ENCODE measurements at regions not wholly inside any gene's neighbourhood (a gene's known extent, or its start where the extent isn't known, plus 50 kb on each side); places are given as distances from the start of the nearest gene placed in this dataset.

DNA sequence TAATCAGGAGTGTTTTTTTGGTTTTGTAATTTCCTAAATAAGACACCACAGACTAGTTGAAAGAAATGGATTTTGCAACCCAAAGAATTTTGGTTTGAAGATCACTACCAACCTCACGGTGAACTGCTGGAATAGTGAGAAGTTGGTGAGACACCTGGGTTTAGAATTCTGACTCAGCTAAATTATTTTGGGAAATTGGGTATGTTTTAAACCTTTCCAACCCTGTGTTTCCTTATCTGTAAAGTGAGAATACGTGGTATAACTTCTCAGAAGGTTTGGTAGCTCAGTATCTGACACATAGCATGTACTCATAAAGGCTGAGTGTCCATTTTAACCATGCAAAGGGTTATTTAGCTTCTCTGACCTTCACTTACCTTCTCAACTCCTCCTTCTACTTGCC is 261.9 kb downstream of the FOXA2 start:
- no peaks in the 10 kb centered on the region for H3K36me3 Mint-ChIP-seq
- no peak overlapping the region for H3K27ac Mint-ChIP-seq
- no peak for DNase-seq
- ATAC-seq (ENCODE audit: low read depth): no peak
- POLR2A ChIA-PET: no interaction called here
- peaks cover 2% of the 10 kb centered on the region for H3K27me3 Mint-ChIP-seq
- no peaks in the 10 kb centered on the region for H3K9me3 Mint-ChIP-seq
- H3K4me1 Mint-ChIP-seq: no peaks in the 10 kb centered on the region
- H3K4me3 Mint-ChIP-seq: no peak overlapping the region

DNA sequence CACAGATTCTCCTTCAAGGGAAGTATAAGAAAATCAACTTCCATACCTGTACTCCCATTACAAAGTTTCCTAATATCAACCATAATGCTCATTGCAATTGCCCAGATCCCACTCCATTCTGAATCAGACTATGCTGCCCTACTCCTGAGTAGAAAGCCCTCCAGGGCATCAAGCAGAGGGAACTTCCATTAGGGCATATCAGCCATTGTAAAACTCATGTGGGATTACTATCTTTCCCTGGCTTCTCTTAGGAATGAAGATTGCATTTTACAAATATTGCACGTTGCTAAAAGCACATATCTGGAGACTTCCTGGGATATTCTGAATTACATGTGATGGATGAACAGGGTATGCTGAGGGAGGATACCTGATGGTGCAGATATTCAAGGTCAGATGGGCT is 263.2 kb downstream of the FOXA2 start:
- ATAC-seq (ENCODE audit: low read depth): no peak
- no peaks in the 10 kb centered on the region for H3K4me1 Mint-ChIP-seq
- no peak for DNase-seq
- POLR2A ChIA-PET: no interaction called here
- peaks cover 2% of the 10 kb centered on the region for H3K27me3 Mint-ChIP-seq
- H3K36me3 Mint-ChIP-seq: no peaks in the 10 kb centered on the region
- no peaks in the 10 kb centered on the region for H3K9me3 Mint-ChIP-seq
- H3K27ac Mint-ChIP-seq: no peak overlapping the region
- no peak overlapping the region for H3K4me3 Mint-ChIP-seq

DNA sequence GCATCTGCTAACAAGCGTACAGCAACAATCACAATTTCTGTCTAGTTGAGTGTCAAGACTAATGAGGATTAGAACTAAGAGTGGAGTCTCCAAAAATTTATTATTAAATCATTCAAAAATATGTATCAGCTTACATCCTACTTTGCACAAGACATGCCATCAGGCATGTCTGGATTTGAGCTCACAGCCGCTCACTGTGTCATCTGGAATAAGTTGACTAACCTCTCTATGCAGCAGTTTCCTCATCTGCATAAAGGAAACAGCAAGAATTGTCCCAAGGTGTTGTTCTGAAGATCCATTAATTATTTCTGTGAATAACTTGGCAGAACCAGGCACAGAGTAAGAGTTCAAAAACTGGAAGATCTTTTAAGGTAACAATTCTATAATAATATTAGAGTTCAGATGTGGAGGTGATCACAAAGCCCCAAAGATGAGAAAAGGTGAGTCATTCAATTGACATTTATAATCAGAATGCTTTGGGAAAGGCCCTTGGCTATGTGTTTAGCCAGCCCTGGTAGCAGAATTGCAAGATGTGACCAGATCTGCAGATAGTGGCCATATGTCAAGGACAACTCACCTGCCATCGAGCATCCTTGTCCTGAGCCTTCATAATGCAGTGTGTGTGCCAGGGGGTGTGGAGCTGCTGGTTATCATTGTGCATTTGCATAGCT is 264.0 kb downstream of the FOXA2 start:
- Mint-ChIP-seq H3K4me3 (no peak overlapping the region), H3K27ac (no peak overlapping the region), H3K36me3 (no peaks in the 10 kb centered on the region), H3K27me3 (peaks cover 2% of the 10 kb centered on the region), H3K4me1 (no peaks in the 10 kb centered on the region), H3K9me3 (no peaks in the 10 kb centered on the region)
- DNase-seq (no peak), ATAC-seq (ENCODE audit: low read depth) (no peak)
- POLR2A ChIA-PET: no interaction called here

DNA sequence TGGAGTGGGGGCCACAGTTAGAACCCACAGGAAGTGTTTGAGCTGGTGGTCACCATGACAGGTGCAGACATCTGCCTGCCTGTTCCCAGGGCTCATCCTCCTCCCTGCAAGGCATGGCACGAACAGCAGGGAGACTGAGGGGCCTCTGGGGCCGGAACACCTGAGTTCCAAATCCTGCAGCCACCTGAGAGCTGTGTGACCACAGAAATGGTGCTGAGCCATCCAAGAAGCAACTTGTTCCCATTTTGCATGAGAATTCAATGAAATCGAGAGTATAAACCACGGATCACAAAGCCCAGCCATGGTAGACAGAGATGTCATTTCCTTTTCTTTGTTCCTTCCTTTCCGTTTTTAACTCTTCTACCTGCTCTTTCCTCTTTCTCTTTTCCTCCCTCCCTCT is 268.6 kb downstream of the FOXA2 start:
- DNase-seq (no peak), ATAC-seq (ENCODE audit: low read depth) (no peak)
- Mint-ChIP-seq H3K36me3 (no peaks in the 10 kb centered on the region), H3K27ac (no peak overlapping the region), H3K9me3 (no peaks in the 10 kb centered on the region), H3K4me1 (no peaks in the 10 kb centered on the region), H3K27me3 (peaks cover 2% of the 10 kb centered on the region), H3K4me3 (no peak overlapping the region)
- POLR2A ChIA-PET: no interaction called here

DNA sequence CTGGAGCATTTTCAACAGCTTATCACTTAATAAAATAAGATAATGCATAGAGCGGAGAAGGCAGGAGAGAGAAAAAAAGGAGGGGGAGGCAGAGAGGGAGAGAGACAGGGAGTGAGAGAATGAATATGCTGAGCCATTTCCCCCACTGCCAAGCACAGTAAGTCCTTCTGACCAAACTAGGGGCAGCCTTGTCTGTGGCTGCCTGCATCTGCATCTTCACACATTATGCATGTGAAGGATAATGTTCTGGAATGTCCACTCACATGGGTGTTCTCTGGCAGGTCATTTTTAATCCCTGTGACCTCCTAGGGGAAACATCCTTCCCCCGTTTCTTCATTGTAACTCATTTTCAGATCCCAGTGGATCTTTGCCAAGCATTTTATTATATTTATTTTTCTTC is 269.3 kb downstream of the FOXA2 start:
- DNase-seq (no peak), ATAC-seq (ENCODE audit: low read depth) (no peak)
- H3K4me3 Mint-ChIP-seq: no peak overlapping the region
- POLR2A ChIA-PET: no interaction called here
- no peaks in the 10 kb centered on the region for H3K36me3 Mint-ChIP-seq
- H3K4me1 Mint-ChIP-seq: no peaks in the 10 kb centered on the region
- no peak overlapping the region for H3K27ac Mint-ChIP-seq
- peaks cover 2% of the 10 kb centered on the region for H3K27me3 Mint-ChIP-seq
- no peaks in the 10 kb centered on the region for H3K9me3 Mint-ChIP-seq

DNA sequence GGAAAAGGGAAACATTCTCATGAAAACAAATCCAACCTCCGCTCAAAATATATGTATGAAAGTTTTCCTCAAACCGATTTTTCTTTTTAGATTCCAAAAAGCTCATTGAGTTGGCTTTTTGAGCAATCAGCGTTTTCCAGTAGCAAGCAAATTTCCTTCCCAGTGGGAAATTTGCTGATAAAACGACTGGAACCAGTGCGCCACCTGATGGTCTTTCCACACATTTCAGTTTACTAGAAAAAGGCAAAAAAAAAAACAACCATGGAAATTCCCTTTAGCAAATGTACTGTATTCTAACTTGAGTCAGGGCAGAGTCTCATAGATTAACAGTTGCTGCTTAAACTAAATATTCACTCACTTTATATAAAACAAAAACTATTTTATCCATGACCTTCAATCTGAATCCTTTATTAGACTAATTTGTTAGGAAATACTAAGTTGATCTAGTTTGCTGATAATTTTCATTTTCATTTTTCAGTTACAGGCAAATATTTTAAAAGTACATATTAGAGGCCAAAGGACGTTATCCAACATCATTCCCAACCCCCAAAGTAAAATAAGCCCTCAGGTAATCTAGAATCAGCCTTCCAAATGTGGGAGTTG is 271.5 kb downstream of the FOXA2 start:
- H3K9me3 Mint-ChIP-seq: no peaks in the 10 kb centered on the region
- no peaks in the 10 kb centered on the region for H3K4me1 Mint-ChIP-seq
- H3K27me3 Mint-ChIP-seq: no peaks in the 10 kb centered on the region
- ATAC-seq (ENCODE audit: low read depth) (no peak), DNase-seq (no peak)
- H3K27ac Mint-ChIP-seq: no peak overlapping the region
- H3K4me3 Mint-ChIP-seq: no peak overlapping the region
- POLR2A ChIA-PET: no interaction called here
- H3K36me3 Mint-ChIP-seq: no peaks in the 10 kb centered on the region

DNA sequence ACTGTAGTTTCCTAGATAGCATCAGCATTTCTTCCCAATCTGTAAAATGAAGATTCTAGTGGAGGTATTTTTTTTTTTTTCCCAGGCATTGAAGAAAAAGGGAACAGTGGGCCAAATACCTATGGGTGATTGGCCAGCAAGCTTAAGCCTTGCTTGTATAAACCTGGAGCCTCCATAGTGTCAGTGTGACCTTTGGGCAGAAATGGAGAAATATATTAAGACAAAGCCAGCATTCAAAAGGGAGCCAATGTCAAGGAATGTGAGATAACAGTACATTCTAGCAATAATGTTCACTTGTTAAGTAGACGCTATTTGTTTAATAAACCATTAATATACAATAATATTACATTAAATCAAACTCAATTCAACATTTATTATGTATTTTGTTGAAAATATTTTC is 275.4 kb downstream of the FOXA2 start:
- POLR2A ChIA-PET: no interaction called here
- H3K27me3 Mint-ChIP-seq: no peaks in the 10 kb centered on the region
- no peaks in the 10 kb centered on the region for H3K4me1 Mint-ChIP-seq
- H3K4me3 Mint-ChIP-seq: no peak overlapping the region
- H3K9me3 Mint-ChIP-seq: no peaks in the 10 kb centered on the region
- DNase-seq: no peak
- H3K27ac Mint-ChIP-seq: no peak overlapping the region
- H3K36me3 Mint-ChIP-seq: no peaks in the 10 kb centered on the region
- no peak for ATAC-seq (ENCODE audit: low read depth)

DNA sequence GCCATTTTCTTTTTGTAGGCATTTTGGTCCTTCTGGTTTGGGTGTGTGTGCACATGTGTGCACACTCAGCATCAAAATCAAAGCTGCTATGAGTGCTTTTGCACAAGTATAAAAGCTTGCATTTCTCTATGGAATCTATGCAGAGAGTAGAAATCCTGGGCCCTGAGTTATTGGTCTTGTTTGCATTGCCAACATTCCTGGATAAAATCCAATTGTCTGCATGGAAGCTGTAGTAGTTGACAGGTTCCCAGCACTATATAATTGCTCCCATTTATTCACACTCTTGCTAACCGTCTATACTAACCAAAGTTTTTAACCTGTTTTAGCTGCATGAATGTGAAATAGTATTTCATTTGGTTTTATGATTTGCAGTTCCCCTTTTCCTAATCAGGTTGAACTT is 277.0 kb downstream of the FOXA2 start:
- no peak for DNase-seq
- Mint-ChIP-seq H3K27ac (no peak overlapping the region), H3K9me3 (no peaks in the 10 kb centered on the region), H3K36me3 (no peaks in the 10 kb centered on the region), H3K4me1 (no peaks in the 10 kb centered on the region), H3K27me3 (no peaks in the 10 kb centered on the region), H3K4me3 (no peak overlapping the region)
- no peak for ATAC-seq (ENCODE audit: low read depth)
- POLR2A ChIA-PET: no interaction called here

DNA sequence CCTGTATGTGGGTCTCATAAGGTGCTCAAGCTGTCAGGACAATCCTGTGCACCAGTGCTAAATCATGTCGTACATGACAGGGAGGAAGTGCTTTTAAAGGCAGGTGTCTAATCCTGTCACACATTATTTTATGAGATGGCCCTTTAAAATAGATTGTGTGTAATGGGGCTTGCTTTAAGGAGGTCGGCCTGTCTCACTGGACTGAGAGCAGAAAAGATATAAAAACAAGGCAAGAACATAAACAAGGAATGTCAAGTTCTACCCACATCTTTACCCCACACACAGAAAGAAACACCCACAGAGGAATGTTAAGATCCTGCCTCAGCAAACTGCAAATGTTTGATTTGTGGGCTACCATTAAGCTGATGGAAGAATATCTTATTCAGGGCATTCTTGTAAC is 279.0 kb downstream of the FOXA2 start:
- ATAC-seq (ENCODE audit: low read depth): no peak
- no peak for DNase-seq
- Mint-ChIP-seq H3K4me1 (no peaks in the 10 kb centered on the region), H3K27ac (no peak overlapping the region), H3K36me3 (no peaks in the 10 kb centered on the region), H3K4me3 (no peak overlapping the region), H3K9me3 (no peaks in the 10 kb centered on the region), H3K27me3 (no peaks in the 10 kb centered on the region)
- POLR2A ChIA-PET: no interaction called here

DNA sequence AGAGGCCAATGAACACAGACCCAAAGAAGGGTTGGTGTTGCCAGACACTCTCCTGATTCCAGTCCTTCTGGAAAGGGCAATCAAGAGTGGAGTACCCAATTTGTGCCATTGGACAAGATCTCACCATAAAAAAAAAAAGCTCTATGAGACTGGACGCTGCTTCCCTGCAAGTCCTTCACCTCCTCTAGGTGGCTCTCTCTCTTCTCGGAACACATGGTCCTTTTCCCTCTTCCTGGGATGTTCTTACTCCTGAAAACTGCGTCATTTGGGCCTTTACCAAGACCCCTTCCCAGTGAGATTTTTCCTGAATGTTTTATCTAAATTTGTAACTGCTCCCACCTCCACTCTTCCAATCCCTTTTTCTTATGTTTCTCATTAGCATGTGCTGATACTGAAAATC is 280.8 kb downstream of the FOXA2 start:
- POLR2A ChIA-PET: no interaction called here
- H3K4me1 Mint-ChIP-seq: no peaks in the 10 kb centered on the region
- no peaks in the 10 kb centered on the region for H3K9me3 Mint-ChIP-seq
- no peaks in the 10 kb centered on the region for H3K36me3 Mint-ChIP-seq
- H3K27ac Mint-ChIP-seq: no peak overlapping the region
- no peak for ATAC-seq (ENCODE audit: low read depth)
- no peak overlapping the region for H3K4me3 Mint-ChIP-seq
- H3K27me3 Mint-ChIP-seq: no peaks in the 10 kb centered on the region
- no peak for DNase-seq

DNA sequence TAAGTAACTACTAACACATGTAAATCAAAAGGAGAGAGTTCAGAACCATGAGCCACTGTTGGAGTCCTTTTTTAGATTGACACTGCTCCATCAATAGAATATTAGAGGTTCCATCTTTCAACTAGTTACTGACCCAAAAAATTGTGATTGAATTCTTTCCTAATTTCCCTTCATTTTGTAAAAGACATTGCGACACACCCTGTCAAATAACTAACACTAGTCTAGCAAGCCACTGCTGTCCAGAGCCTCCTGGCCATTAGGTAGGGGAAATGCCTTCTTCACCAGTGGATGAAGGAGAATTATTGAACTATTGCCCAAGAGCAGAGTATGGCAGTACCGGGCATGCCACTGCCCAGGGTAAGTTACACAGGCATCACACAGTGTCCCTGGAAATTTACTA is 282.3 kb downstream of the FOXA2 start:
- no peaks in the 10 kb centered on the region for H3K36me3 Mint-ChIP-seq
- no peak overlapping the region for H3K4me3 Mint-ChIP-seq
- no peaks in the 10 kb centered on the region for H3K27me3 Mint-ChIP-seq
- H3K4me1 Mint-ChIP-seq: no peaks in the 10 kb centered on the region
- POLR2A ChIA-PET: no interaction called here
- no peak for DNase-seq
- H3K9me3 Mint-ChIP-seq: no peaks in the 10 kb centered on the region
- no peak overlapping the region for H3K27ac Mint-ChIP-seq
- ATAC-seq (ENCODE audit: low read depth): no peak

DNA sequence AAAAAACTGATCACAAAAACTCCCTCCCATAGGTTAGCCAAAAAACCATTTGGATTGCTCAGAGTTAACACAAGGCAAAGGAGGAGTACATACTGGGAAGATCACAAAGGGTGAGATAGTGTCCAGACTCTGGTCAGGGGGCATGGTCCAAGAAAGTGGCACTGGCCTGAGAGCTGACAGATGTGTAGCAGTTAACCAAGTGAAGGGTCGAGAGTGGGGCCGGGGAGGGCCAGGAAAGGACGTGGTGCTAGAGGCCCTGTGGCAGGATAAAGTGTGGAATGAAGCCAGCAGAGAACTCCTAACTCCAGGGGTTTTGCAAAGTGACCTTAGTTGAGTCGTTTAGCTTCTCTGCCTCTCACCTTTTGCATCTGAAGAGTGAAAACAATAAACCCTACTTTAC is 290.5 kb downstream of the FOXA2 start:
- peaks cover 2% of the 10 kb centered on the region for H3K9me3 Mint-ChIP-seq
- H3K27ac Mint-ChIP-seq: no peak overlapping the region
- H3K27me3 Mint-ChIP-seq: no peaks in the 10 kb centered on the region
- POLR2A ChIA-PET: no interaction called here
- DNase-seq: no peak
- ATAC-seq (ENCODE audit: low read depth): no peak
- H3K36me3 Mint-ChIP-seq: no peaks in the 10 kb centered on the region
- no peak overlapping the region for H3K4me3 Mint-ChIP-seq
- H3K4me1 Mint-ChIP-seq: no peaks in the 10 kb centered on the region

DNA sequence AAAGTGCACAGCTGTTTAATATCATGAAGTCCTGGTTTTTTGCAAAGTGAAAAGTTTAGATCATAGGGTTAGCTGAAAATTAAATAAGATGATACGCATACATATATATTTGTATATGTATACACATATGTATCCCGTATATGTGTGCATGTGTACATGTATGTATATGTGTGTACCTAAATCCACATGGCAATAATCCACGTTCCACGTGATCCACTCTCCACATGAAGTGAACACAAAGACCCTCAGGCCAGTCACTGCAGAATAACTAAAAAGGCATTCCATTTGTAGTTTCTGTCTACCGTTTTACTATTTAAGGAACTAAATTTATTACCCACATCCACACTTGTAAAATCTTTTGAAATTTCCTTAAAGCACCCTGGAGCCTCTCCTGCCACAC is 294.9 kb downstream of the FOXA2 start:
- POLR2A ChIA-PET: no interaction called here
- H3K4me3 Mint-ChIP-seq: no peak overlapping the region
- DNase-seq (no peak), ATAC-seq (ENCODE audit: low read depth) (no peak)
- H3K36me3 Mint-ChIP-seq: no peaks in the 10 kb centered on the region
- H3K4me1 Mint-ChIP-seq: no peaks in the 10 kb centered on the region
- H3K27me3 Mint-ChIP-seq: no peaks in the 10 kb centered on the region
- no peak overlapping the region for H3K27ac Mint-ChIP-seq
- no peaks in the 10 kb centered on the region for H3K9me3 Mint-ChIP-seq

DNA sequence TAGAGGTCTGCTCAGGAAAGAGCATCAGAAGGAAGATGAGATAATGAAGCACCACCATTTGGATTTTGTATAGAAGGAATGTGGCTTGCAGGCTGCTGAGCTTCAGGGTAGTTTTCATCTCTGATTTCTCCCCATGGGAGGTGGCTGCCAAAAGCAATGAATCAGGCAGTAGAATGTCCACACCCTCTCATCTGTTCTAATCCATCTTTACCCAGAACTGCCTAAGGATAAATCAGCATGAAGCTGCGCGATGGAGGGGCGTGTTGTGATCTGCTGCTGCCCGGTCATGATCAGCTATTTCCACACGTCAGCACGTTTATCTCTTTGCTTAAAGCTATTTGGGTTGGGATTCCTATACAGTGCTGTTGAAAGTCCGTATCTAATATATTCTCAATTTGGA is 295.4 kb downstream of the FOXA2 start:
- Mint-ChIP-seq H3K4me3 (no peak overlapping the region), H3K36me3 (no peaks in the 10 kb centered on the region), H3K9me3 (no peaks in the 10 kb centered on the region), H3K4me1 (no peaks in the 10 kb centered on the region), H3K27me3 (no peaks in the 10 kb centered on the region), H3K27ac (no peak overlapping the region)
- ATAC-seq (ENCODE audit: low read depth) (no peak), DNase-seq (no peak)
- POLR2A ChIA-PET: no interaction called here

DNA sequence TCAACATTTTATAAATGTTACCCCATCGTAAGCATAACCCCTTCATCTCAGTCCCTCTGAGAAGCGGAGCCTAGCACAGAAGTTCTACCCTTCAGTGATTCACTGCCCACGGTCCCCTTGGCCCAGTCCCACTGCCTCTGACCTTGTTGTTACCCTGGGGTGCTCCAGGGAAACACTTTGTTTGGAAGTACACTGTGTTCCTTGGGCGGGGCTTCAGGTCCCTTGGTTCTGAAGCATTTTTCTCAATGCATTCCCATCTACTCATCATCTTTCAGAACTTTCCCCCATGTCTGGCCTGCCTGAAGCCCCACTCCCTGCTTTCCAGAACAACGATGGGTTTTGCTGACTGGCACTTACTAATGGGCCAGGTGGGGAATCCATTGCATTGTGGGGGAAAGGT is 296.2 kb downstream of the FOXA2 start:
- no peak for DNase-seq
- Mint-ChIP-seq H3K4me1 (no peaks in the 10 kb centered on the region), H3K27me3 (no peaks in the 10 kb centered on the region), H3K27ac (no peak overlapping the region), H3K9me3 (no peaks in the 10 kb centered on the region), H3K4me3 (no peak overlapping the region), H3K36me3 (no peaks in the 10 kb centered on the region)
- no peak for ATAC-seq (ENCODE audit: low read depth)
- POLR2A ChIA-PET: no interaction called here

Measured in activated naive CD8-positive, alpha-beta T cell treated with anti-CD3 and anti-CD28 coated beads, Interleukin-2, amount 10 ng/mL, durations not matched to agents 7 days and 5 days (primary cell).